HG03469 (cell line): ENCODE measurements at regions not wholly inside any gene's neighbourhood (a gene's known extent, or its start where the extent isn't known, plus 50 kb on each side); places are given as distances from the start of the nearest gene placed in this dataset.
"Not testable (repeated sequence)": the region's sequence is repeated elsewhere in the genome, so short reads cannot be mapped to it uniquely, and the experiment has no call there.

Experiments used
- ATAC-seq: cut with Tn5 transposase; IDR thresholded peaks from one replicate; pipeline ENCODE4 v1.9.1; 2021; ENCODE audit warnings: mild to moderate bottlenecking, moderate library complexity, moderate number of reproducible peaks; ENCODE audit not compliant: unreplicated experiment

GRCh38 chr1:73327180-73327793 lies 870.7 kb downstream of the LRRIQ3 start:
- no peak for ATAC-seq

GRCh38 chr1:73326663-73327062 lies 871.3 kb downstream of the LRRIQ3 start:
- no peak for ATAC-seq

GRCh38 chr1:73310797-73311381 lies 887.1 kb downstream of the LRRIQ3 start:
- ATAC-seq, result no peak

GRCh38 chr1:73306899-73307555 lies 890.9 kb downstream of the LRRIQ3 start:
- no peak for ATAC-seq

GRCh38 chr1:73273886-73274285 lies 924.1 kb downstream of the LRRIQ3 start:
- no peak for ATAC-seq

GRCh38 chr1:73245196-73245595 lies 952.8 kb downstream of the LRRIQ3 start:
- not testable (repeated sequence) for ATAC-seq

- no peak for ATAC-seq
Measured at GRCh38 chr1:73218995-73219546, 936.7 kb upstream of the NEGR1 start.

- ATAC-seq, result no peak
Measured at GRCh38 chr1:73205294-73205973, 923.1 kb upstream of the NEGR1 start.

- no peak for ATAC-seq
Measured at GRCh38 chr1:73197972-73198371, 915.6 kb upstream of the NEGR1 start.

- ATAC-seq, result no peak
Measured at GRCh38 chr1:73194965-73195364, 912.6 kb upstream of the NEGR1 start.

GRCh38 chr1:73183581-73183980 lies 901.2 kb upstream of the NEGR1 start:
- ATAC-seq, result not testable (repeated sequence)

- no peak for ATAC-seq
Measured at GRCh38 chr1:73181190-73181540, 898.8 kb upstream of the NEGR1 start.

GRCh38 chr1:73180397-73181189 lies 898.3 kb upstream of the NEGR1 start:
- ATAC-seq, result no peak

GRCh38 chr1:73176902-73177301 lies 894.6 kb upstream of the NEGR1 start:
- ATAC-seq, result no peak

- no peak for ATAC-seq
Measured at GRCh38 chr1:73167009-73167657, 884.8 kb upstream of the NEGR1 start.

GRCh38 chr1:73162564-73162963 lies 880.2 kb upstream of the NEGR1 start:
- no peak for ATAC-seq

- ATAC-seq, result no peak
Measured at GRCh38 chr1:73161418-73161817, 879.1 kb upstream of the NEGR1 start.

GRCh38 chr1:73160759-73161158 lies 878.4 kb upstream of the NEGR1 start:
- ATAC-seq, result no peak

- ATAC-seq, result no peak
Measured at GRCh38 chr1:73144311-73144710, 862.0 kb upstream of the NEGR1 start.

- ATAC-seq, result no peak
Measured at GRCh38 chr1:73136975-73137374, 854.6 kb upstream of the NEGR1 start.
